ENCODE measurements at regions not wholly inside any gene's neighbourhood (a gene's known extent, or its start where the extent isn't known, plus 50 kb on each side); places are given as distances from the start of the nearest gene placed in this dataset.

- Histone ChIP-seq H3K27me3 (replicated peaks; ENCODE audit: control insufficient read depth, insufficient read depth, low read length) (no peaks in the 10 kb centered on the region), H3K36me3 (ENCODE audit: control insufficient read depth, insufficient read depth, low read length, severe bottlenecking) (no peaks in the 10 kb centered on the region), H3K4me1 (ENCODE audit: control insufficient read depth, insufficient read depth, low read length) (peaks cover 51% of the 10 kb centered on the region), H3K9ac (ENCODE audit: low read length) (no peak overlapping the region), H3K4me3 (ENCODE audit: low read length) (no peak overlapping the region), H3K9me3 (ENCODE audit: control insufficient read depth, low read length) (no peaks in the 10 kb centered on the region)
- DNase-seq (ENCODE audit: low read depth) = peak; percentile 74
These were observed 176.2 kb upstream of the LNX1 start for GRCh38 chr4:53767482-53767881.

GRCh38 chr4:53764761-53765490 is 173.6 kb upstream of the LNX1 start:
- H3K4me1 ChIP-seq (ENCODE audit: control insufficient read depth, insufficient read depth, low read length) = peaks cover 51% of the 10 kb centered on the region
- peak overlapping the region; percentile 60 for H3K4me3 ChIP-seq (ENCODE audit: low read length)
- H3K9ac ChIP-seq (ENCODE audit: low read length) = peak overlapping the region; percentile 84
- H3K36me3 ChIP-seq (ENCODE audit: control insufficient read depth, insufficient read depth, low read length, severe bottlenecking) = no peaks in the 10 kb centered on the region
- peak; percentile 45 for DNase-seq (ENCODE audit: low read depth)
- no peaks in the 10 kb centered on the region for H3K27me3 ChIP-seq (replicated peaks; ENCODE audit: control insufficient read depth, insufficient read depth, low read length)
- no peaks in the 10 kb centered on the region for H3K9me3 ChIP-seq (ENCODE audit: control insufficient read depth, low read length)

- H3K27me3 ChIP-seq (replicated peaks; ENCODE audit: control insufficient read depth, insufficient read depth, low read length) = no peaks in the 10 kb centered on the region
- H3K9me3 ChIP-seq (ENCODE audit: control insufficient read depth, low read length) = no peaks in the 10 kb centered on the region
- H3K9ac ChIP-seq (ENCODE audit: low read length) = peak overlapping the region; percentile 84
These were observed 172.7 kb upstream of the LNX1 start for GRCh38 chr4:53763813-53764597.

GRCh38 chr4:53755656-53756055 is 164.4 kb upstream of the LNX1 start:
- H3K4me3 ChIP-seq (ENCODE audit: low read length) = peak overlapping the region; percentile 4
- no peaks in the 10 kb centered on the region for H3K4me1 ChIP-seq (ENCODE audit: control insufficient read depth, insufficient read depth, low read length)
- no peak for DNase-seq (ENCODE audit: low read depth)
- H3K36me3 ChIP-seq (ENCODE audit: control insufficient read depth, insufficient read depth, low read length, severe bottlenecking) = no peaks in the 10 kb centered on the region
- peaks cover 18% of the 10 kb centered on the region for H3K9me3 ChIP-seq (ENCODE audit: control insufficient read depth, low read length)
- H3K9ac ChIP-seq (ENCODE audit: low read length) = no peak overlapping the region
- no peaks in the 10 kb centered on the region for H3K27me3 ChIP-seq (replicated peaks; ENCODE audit: control insufficient read depth, insufficient read depth, low read length)

More at GRCh38 chr4:53763813-53764597, 172.7 kb upstream of the LNX1 start:
- Histone ChIP-seq H3K4me3 (ENCODE audit: low read length) (peak overlapping the region; percentile 60), H3K4me1 (ENCODE audit: control insufficient read depth, insufficient read depth, low read length) (peaks cover 51% of the 10 kb centered on the region), H3K36me3 (ENCODE audit: control insufficient read depth, insufficient read depth, low read length, severe bottlenecking) (no peaks in the 10 kb centered on the region)
- peak; percentile 81 for DNase-seq (ENCODE audit: low read depth)

- H3K9me3 ChIP-seq (ENCODE audit: control insufficient read depth, low read length) = peaks cover 18% of the 10 kb centered on the region
- H3K36me3 ChIP-seq (ENCODE audit: control insufficient read depth, insufficient read depth, low read length, severe bottlenecking) = no peaks in the 10 kb centered on the region
- no peaks in the 10 kb centered on the region for H3K4me1 ChIP-seq (ENCODE audit: control insufficient read depth, insufficient read depth, low read length)
- H3K27me3 ChIP-seq (replicated peaks; ENCODE audit: control insufficient read depth, insufficient read depth, low read length) = no peaks in the 10 kb centered on the region
- DNase-seq (ENCODE audit: low read depth) = no peak
- no peak overlapping the region for H3K9ac ChIP-seq (ENCODE audit: low read length)
- no peak overlapping the region for H3K4me3 ChIP-seq (ENCODE audit: low read length)
These were observed 160.8 kb upstream of the LNX1 start for GRCh38 chr4:53752124-53752523.

GRCh38 chr4:53748328-53748772 is 157.1 kb upstream of the LNX1 start:
- H3K9ac ChIP-seq (ENCODE audit: low read length) = no peak overlapping the region
- H3K9me3 ChIP-seq (ENCODE audit: control insufficient read depth, low read length) = no peaks in the 10 kb centered on the region
- H3K4me3 ChIP-seq (ENCODE audit: low read length) = no peak overlapping the region
- DNase-seq (ENCODE audit: low read depth) = no peak
- no peaks in the 10 kb centered on the region for H3K36me3 ChIP-seq (ENCODE audit: control insufficient read depth, insufficient read depth, low read length, severe bottlenecking)
- H3K4me1 ChIP-seq (ENCODE audit: control insufficient read depth, insufficient read depth, low read length) = no peaks in the 10 kb centered on the region
- no peaks in the 10 kb centered on the region for H3K27me3 ChIP-seq (replicated peaks; ENCODE audit: control insufficient read depth, insufficient read depth, low read length)

- no peak for DNase-seq (ENCODE audit: low read depth)
- no peaks in the 10 kb centered on the region for H3K9me3 ChIP-seq (ENCODE audit: control insufficient read depth, low read length)
- no peaks in the 10 kb centered on the region for H3K36me3 ChIP-seq (ENCODE audit: control insufficient read depth, insufficient read depth, low read length, severe bottlenecking)
- no peaks in the 10 kb centered on the region for H3K4me1 ChIP-seq (ENCODE audit: control insufficient read depth, insufficient read depth, low read length)
- H3K4me3 ChIP-seq (ENCODE audit: low read length) = no peak overlapping the region
- H3K27me3 ChIP-seq (replicated peaks; ENCODE audit: control insufficient read depth, insufficient read depth, low read length) = no peaks in the 10 kb centered on the region
- H3K9ac ChIP-seq (ENCODE audit: low read length) = no peak overlapping the region
These were observed 156.1 kb upstream of the LNX1 start for GRCh38 chr4:53747401-53747800.

GRCh38 chr4:53744446-53745160 is 153.3 kb upstream of the LNX1 start:
- no peaks in the 10 kb centered on the region for H3K4me1 ChIP-seq (ENCODE audit: control insufficient read depth, insufficient read depth, low read length)
- no peaks in the 10 kb centered on the region for H3K36me3 ChIP-seq (ENCODE audit: control insufficient read depth, insufficient read depth, low read length, severe bottlenecking)
- no peak overlapping the region for H3K4me3 ChIP-seq (ENCODE audit: low read length)
- no peak for DNase-seq (ENCODE audit: low read depth)
- H3K9ac ChIP-seq (ENCODE audit: low read length) = no peak overlapping the region
- H3K27me3 ChIP-seq (replicated peaks; ENCODE audit: control insufficient read depth, insufficient read depth, low read length) = no peaks in the 10 kb centered on the region
- H3K9me3 ChIP-seq (ENCODE audit: control insufficient read depth, low read length) = no peaks in the 10 kb centered on the region

GRCh38 chr4:53734584-53735353 is 143.5 kb upstream of the LNX1 start:
- H3K9ac ChIP-seq (ENCODE audit: low read length) = peak overlapping the region; percentile 66
- peak overlapping the region; percentile 58 for H3K4me3 ChIP-seq (ENCODE audit: low read length)
- no peaks in the 10 kb centered on the region for H3K9me3 ChIP-seq (ENCODE audit: control insufficient read depth, low read length)
- H3K27me3 ChIP-seq (replicated peaks; ENCODE audit: control insufficient read depth, insufficient read depth, low read length) = no peaks in the 10 kb centered on the region
- no peaks in the 10 kb centered on the region for H3K36me3 ChIP-seq (ENCODE audit: control insufficient read depth, insufficient read depth, low read length, severe bottlenecking)
- H3K4me1 ChIP-seq (ENCODE audit: control insufficient read depth, insufficient read depth, low read length) = peaks cover 24% of the 10 kb centered on the region
- peak; percentile 59 for DNase-seq (ENCODE audit: low read depth)

GRCh38 chr4:53734182-53734581 is 142.9 kb upstream of the LNX1 start:
- H3K4me3 ChIP-seq (ENCODE audit: low read length) = peak overlapping the region; percentile 58
- peaks cover 24% of the 10 kb centered on the region for H3K4me1 ChIP-seq (ENCODE audit: control insufficient read depth, insufficient read depth, low read length)
- H3K27me3 ChIP-seq (replicated peaks; ENCODE audit: control insufficient read depth, insufficient read depth, low read length) = no peaks in the 10 kb centered on the region
- no peaks in the 10 kb centered on the region for H3K36me3 ChIP-seq (ENCODE audit: control insufficient read depth, insufficient read depth, low read length, severe bottlenecking)
- DNase-seq (ENCODE audit: low read depth) = no peak
- H3K9ac ChIP-seq (ENCODE audit: low read length) = peak overlapping the region; percentile 66
- H3K9me3 ChIP-seq (ENCODE audit: control insufficient read depth, low read length) = no peaks in the 10 kb centered on the region

Measured in adipocyte (in vitro differentiated cells).